NCI-H2107 (cell line): ENCODE measurements at regions not wholly inside any gene's neighbourhood (a gene's known extent, or its start where the extent isn't known, plus 50 kb on each side); places are given as distances from the start of the nearest gene placed in this dataset.
"Not testable (repeated sequence)": the region's sequence is repeated elsewhere in the genome, so short reads cannot be mapped to it uniquely, and the experiment has no call there.

ENCODE experiments used
- DNase-seq: peaks from one replicate; lab custom pipeline; 2025; lab: John Stamatoyannopoulos, UW

DNA sequence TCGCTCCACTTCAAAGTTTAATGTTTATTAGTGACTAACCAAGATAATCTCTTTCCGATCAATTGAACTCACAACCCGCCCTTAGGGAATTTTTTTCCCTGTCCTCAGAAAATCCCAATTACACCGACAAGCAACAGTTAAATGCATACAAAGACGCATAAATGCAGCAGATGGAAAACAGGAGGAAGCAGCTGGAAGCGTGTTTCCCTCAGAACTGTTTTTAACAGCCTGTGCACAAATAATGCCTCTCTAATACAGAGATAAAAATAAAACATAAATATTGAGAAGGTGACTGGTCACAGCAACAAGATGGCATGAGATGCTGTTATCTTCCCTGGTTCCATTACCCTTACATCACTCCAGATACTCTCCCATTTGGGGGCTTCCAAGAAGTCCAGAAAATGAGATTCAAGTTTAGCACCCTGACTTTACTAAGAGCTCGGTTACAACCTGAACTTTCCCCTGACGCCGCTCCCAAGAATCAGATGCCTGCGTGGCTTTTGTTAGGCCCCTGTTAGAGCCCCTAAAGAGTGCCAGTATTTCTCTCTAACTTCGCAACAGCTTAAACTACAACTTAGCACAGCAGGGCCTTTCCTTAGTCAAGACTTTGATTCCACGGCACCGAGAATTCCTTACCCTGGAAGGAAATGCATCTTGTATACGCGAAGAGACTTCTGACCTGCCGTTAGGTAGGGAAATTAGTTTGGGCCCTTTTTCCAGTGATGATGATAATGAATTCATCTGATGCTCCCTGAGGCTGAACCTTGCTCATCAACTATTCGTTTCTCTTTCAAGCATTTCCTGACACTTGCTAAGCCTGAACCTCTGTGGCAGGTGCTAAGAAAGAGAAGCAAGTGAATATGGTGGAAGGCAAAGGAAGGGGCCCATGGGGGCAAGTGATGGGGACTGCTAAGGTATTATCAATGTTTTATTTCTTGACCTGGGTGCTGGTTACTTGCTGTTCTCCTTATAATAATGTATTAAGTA is 137.7 kb upstream of the SMYD2 start:
- DNase-seq: no peak

DNA sequence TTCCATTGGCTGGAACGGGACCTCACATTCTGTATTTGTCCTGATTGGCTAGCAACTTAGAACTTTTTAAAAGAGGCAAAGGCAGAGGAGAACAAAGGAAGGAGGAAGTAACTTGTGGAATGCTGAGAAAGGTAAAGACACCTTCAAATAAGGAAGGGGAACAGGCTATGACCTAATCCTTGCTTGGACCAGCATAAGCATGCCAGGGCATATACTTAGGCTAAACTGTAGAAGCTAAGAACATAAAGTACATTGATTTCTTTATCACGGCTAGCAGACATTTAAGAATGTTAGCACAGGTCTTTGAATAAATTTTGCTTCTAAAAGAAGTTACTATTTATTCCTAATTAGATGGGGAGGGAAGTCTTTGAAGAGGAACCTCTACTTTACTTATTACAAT is 136.4 kb upstream of the SMYD2 start:
- not testable (repeated sequence) for DNase-seq

DNA sequence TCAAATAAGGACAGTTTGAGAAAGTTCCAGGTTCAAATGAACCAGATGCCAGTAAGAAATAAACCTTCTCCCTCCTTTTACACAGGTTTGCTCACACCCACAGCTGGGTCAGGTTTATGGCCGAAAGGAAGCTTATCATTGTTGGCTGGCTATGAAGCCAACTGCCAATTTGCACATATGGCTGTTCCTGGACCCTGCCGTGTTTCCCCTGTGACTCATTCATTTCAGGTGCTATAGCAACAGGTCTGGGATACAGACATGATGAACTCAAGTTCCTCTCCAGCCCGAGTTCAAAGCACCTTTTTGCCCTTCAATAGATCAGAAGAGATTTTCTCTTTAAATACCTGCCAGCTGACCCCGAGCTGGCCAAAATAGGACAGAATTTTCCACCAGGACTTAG is 134.4 kb upstream of the SMYD2 start:
- no peak for DNase-seq

DNA sequence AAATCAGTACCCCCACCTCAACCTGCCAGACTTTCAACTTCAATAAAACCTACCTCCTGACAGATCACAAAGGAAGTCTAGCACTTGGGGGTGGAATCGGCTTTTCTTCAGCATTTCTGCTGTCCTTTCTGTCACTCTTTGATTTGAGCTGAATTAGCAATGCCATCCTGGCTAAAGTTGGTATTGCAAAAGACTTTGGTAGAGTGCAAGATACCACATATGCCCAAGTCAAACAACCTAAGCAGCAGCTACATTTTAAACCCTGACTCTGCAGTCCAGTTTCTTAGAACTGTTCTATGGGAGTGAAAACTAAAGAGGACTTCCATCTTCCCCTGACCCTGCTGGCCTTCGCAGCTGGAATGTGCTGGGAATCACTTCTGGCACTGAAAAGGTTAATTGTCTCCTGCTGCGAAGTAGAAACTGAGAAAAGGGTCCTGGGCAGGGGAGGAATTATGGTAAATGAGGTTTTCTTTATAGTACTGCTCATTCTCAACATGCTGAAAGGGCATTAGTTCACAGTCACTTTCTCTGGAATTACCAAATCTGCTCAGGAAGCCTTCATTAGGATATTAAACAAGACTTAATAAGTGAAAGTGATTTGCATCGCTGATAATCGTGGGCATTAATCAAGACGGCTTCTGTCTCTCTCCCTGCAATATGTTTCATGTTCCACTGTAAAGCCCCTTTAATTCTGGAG is 126.2 kb upstream of the SMYD2 start:
- no peak for DNase-seq

DNA sequence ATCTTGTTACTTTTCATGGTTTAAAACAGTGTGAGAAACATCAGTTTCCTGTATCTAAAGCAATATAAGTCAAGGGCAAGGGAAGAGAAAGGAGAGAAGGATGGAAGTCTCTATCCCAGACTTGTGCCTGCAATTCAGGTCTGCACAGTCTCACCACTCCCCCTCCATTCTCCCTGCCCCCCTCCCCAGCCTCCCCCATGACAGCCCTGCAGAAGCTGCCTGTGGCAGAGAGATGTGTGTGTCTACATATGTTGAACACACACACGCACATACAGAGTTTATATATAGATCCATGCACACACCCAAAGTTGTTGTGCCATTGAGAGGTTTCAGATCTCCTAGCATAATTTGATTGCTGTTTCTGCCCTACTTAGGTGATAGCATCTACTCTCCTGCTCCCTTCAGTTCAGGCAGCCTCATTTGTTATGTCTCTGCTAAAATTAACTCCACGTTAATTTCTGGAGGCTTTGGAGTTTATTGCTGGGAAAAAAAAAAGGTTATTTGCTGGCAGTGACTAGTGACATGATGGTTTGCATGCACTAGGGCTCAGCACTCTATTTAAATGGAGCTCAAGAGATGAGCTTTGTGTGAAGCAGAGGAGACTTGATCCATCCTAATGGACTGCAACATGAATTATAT is 124.9 kb upstream of the SMYD2 start:
- DNase-seq: no peak

DNA sequence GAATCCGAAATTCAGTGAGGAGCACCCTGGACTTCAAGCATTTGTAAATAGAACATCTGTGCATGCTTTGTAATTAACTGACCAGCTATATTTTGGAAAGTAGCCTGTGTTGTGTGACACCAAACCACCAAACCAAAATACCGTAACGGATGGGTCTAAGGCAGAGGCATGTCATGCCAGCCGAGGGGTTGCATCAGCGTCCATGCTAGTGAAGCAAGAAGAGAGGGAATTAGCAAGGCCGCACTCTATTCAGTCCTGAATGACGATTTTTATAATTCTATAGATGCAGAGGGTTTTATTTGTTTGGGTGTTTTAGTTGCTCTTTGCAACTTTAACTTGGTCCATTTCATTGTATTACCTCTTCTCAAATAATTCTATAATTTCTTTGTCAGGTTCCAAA is 116.8 kb upstream of the SMYD2 start:
- no peak for DNase-seq

DNA sequence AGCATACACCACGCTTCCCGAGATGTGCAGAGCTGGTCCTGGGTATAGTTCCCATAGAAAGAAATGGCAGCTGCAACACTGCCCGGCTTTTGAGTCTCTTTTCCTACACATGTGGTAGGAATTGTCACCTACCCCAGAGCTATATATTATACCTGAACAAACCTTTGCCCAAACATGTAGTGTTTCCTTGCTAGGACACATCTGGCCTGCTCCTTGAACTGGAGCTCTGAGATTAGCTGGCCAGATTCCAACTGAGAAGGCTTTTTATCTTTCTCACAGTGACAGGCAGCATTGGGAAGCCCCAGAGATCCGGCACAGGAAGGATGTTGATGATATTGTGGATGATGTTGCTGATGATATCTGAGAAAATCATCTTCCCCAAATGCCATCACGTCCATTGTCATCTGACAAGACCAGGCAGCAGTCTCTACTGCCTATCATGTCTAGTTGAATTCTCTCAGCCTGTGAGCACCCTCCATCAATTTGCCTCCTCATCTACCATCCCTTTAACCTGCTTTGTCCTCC is 115.0 kb upstream of the SMYD2 start:
- DNase-seq: no peak

DNA sequence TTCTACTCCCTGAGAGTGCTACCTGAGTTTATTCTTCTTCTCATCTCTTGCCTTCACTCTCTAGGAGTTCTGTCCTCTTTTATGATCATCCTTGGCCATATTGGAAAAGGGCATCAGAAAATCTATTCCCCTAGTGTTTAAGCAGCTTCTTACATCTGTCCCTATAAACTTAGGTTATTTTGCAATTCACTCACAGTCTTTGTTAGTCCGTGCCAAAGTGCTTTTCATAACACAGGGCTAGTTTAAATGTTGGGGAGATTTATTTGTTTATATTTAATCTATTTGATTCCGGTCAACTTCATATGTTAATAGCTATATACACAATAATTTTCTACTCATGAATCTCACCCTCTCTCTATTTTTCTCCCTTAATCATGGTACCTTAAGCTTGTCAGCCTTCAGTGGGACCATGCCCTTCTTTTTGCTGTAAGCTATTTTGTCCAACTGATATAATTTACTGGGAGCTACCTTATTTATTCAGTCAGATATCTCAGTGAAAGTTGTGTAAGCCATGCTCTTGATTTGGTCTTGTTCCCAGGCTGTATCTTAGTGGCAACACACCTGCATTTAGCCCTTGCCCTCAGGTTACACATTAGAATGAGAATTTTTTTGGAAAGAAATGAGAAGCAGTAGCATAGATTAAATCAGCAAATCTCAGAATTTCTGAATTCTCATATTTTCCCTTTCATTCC is 106.3 kb upstream of the SMYD2 start:
- DNase-seq: no peak

DNA sequence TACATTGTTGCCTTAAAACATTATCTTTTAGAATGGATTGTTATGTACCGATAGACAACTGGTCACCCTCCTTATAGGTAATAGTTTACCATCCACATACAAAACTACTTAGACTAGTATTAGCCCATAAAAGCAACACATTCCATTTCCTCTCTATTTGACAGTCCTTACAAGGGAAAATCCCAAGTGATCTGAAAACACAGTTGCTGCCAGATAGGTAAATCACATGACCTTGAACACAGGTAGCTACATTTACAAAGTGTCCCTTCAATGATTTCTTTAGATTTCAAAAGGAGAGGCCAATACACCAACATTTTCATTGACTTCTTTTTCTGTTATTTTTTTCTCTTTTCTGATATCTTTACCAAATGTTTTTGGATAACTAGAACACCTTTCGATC is 102.9 kb upstream of the SMYD2 start:
- no peak for DNase-seq

DNA sequence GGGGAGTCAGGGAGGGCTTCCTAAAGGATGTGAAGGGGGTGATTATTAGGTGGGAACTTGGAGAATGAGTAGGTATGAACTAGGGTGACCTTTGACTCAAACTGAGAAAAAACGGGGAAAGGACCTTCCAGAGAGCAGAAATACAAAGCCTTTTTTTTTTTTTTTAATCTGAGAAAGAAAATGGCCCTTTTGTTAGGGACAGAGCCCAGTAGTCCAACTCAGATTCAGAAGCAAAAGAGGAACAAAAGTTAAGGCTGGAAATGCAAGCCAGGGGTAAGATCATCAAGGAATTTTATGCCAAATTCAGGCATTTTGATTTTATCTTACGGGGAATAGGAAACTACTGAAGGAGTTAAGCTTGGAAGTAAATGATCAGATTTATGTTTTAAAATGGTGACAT is 96.0 kb upstream of the SMYD2 start:
- DNase-seq: no peak

DNA sequence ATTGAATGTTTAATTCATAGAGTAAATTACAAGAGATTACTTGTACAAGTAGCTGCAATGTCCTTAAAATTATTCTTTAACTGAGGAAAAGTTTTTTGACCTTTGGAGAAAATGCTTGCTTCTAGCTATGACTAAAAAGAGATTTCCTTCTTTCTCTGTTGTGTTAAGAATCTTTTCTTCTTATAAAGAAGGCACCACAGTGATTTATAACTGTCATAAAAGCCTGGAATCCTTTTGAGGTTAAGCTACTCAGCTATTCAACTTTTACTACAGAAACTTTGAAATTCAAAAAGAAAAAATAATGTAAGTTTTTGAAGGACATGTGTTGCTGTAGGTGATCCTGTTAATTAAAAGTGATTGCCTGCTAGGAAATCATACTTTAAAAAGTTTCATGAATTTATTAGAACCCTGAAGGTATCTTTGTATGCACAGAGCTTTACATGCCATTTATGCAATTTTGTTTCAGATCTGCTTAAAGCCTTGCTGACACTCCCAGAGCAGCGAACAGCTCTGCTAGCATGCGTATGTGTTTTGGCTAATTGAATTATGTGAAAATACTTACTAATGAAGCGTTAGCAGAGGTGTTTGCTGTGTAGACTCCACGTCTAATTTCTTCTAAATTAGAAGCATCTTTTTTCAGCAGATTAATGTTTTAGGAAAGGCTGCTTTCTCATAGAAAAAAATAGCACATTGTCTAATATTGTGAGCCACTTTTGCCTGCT is 94.7 kb upstream of the SMYD2 start:
- DNase-seq: no peak

DNA sequence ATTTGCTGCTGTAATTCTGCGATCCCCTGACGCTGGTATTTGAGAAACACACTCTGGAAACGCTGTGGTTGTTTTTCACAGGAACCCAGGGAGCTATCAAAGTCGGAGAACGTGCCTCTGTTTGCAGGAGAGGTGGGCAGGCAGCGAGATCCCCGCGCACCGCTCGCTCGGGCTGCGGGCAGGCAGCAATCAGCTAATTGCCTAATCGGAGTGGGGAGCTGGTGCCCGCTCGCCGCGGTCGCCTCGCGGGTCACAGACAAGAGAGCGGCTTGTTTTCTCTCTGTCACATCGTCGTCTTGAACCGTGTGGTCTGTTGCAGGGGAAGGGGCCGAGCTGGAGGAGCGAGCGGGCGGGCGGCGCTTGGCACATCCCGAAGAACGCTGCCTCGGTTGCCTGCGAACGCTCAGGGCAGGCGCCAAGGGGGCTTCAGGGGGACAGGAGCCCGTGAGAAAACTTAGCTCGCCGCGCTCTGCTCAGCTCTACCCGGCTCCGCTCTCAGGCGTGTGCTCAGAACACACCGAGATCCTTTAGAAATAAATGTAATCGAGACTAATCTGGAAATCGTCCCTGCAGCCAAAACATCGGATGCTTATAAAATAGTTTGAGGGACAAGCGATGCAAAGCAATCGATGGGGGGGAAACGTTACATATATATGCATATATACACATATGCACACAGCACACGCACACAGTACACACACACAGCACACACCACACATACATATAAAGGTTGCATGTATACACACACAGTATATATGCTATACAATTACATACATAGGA is 93.6 kb upstream of the SMYD2 start:
- DNase-seq: no peak

DNA sequence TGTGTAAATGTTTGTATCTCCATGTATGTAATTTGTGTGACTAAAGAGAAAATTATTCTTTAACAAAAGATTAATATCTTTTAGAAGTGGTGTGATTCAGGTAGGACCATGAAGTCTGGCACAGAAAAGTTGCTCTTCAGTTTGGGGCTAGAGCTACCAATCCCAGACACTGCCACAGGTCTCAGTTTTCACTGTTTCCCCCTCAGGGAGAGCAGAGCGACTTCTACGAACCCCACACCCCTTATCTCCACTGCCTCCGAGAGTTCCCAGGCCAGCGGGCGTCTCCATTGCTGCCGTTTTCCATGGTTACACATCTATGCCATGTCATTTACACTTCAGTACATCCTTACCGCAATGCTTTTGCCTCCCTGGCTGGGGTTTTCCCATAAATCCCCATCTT is 93.0 kb upstream of the SMYD2 start:
- no peak for DNase-seq

DNA sequence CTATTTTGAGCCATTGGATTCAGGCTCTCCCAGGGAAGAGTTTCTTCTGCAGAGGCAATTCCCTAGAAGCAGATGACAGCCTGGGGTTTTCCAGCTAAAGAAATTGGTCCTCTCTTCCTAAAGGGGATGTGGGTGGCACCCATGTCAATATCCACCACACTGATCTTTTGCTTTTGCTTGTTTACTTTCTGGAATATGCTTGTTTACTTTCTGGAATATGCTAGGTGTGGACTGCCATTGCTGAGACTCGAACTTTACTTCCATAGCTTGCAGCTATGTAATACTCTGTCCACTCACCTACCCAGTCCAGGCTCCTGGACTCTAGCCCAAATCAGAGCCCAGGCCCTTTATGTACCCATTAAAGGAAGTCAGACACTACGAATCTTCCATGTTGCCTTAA is 92.1 kb upstream of the SMYD2 start:
- DNase-seq: no peak

DNA sequence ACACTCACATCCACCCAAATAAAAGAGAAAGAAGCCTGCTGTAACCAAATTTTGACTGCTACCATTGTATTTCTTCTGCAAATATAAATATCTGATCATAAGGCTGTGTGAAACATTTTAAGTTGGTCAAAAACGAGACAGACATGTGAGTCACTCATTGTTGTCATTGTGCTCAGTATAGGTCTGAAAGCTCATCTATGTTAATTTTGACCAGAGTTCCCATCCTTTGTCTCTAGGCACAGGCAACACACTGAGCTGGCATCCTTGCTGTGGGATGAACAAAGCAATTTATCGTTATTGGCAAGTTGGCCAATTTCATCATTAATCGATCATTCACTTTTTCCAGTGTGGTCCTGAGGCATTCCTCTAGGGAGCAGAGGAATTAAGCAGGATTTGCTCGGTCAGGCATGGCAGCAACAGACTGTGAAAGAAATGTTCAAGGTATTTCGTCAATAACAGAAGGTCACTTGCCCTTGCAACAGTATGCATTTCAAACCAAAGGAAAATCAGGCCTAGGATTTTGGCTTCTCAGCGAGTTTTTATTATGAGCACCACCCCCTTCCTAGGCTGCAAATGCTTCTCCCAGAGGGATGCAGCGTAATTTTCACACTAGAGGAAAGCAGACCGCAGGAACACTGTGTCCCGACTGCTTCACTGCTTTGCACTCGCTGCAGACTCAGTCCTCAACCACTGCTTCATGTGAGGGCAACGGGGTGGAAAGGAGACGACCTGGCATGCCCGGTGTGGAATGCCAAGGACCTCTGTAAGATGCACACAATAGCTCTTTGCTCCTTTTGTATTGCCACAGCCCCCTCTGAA is 87.9 kb upstream of the SMYD2 start:
- no peak for DNase-seq

DNA sequence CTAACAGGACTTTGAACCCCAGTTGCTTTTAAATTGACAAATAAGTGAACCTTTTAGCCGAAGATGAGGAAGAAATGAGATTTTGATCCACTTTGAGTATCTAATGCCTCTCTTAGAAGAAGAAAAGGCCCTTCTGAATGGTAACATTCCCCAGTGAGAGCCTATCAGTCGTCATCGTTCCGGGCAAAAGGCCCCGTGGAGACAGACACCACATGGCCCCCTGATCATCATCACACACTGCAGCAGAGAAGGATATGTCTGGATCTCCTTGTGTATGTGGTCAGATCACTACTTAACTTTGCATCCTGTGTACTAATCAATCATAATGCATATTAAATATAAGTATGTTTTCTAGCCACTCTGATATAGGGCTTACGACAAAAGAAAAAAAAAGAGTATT is 87.3 kb upstream of the SMYD2 start:
- DNase-seq: no peak

DNA sequence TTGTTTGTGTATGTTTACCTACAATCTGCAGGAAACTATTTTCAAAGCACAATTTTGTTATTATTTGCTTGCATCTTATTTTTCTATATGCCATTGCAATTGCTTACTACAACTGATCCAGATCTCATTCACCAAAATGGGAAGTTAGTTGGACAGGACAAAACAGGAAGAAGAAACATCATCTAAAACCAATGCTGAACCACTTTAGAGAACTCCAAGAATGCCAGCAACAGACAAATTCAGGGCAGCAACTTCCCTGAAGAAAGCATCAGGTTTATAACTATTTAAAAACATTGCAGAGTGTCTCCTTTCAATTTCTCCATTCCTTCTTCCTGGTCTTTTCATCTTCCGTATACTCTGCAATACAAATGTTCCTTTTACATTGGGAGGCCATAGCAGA is 82.4 kb upstream of the SMYD2 start:
- DNase-seq: no peak

DNA sequence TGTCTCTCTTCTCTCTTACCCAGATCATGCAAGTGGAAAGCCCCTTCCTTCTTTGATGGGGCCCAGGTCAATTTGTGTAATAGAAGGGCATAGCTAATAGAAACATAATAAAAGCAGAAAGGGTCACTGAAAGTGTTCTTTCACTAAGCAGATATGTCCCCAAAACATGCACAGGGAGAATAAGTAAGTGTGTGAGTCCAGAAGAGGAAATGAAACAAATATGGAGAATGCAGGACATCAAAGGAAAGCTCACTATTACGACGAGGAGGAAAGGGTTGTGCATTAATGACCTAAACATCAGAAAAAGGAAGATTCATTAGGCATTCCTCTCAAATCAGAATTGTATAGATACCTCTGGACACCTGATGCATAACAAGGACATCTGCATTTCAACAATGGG is 81.4 kb upstream of the SMYD2 start:
- DNase-seq: no peak

DNA sequence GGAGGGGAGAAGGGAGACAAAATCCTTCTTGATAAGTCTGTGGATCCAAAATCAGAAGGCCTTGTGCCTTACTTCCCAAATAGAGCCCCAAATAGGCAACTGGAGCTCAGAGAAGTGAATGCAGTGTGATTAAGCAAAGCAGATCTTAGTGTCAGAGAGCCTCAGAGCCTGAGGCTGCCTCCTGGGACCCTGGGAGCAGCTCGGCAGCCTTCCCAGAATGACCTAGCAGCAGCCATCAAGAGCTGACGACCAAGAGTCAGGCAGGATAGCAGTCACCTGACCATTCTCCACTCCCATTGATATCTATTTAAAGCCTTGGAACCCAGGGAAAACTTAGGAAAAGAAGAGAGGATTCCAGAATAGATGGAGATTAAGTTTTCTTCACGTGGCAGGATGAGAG is 78.0 kb upstream of the SMYD2 start:
- DNase-seq: no peak

DNA sequence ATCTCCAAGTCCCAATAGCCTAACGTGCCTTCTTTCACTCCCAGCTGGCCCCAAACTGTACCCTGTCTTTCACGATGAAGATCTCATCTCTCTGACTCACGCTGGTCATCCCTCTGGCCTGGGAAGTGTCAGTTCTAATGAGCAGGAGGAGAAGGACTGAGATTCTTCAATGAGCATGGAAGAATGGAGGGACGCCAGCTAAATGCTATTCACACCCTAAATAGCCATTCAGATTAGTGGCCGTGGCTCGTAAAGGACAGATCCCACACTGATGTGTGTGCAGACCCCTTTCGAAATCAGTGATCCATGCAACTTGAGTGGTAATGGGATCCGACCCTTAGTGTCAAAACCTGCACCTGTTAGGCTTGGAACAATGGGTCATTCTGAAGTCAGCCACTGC is 75.9 kb upstream of the SMYD2 start:
- no peak for DNase-seq
